ENCODE measurements at regions not wholly inside any gene's neighbourhood (a gene's known extent, or its start where the extent isn't known, plus 50 kb on each side); places are given as distances from the start of the nearest gene placed in this dataset.
"Not testable (repeated sequence)": the region's sequence is repeated elsewhere in the genome, so short reads cannot be mapped to it uniquely, and the experiment has no call there.

DNA sequence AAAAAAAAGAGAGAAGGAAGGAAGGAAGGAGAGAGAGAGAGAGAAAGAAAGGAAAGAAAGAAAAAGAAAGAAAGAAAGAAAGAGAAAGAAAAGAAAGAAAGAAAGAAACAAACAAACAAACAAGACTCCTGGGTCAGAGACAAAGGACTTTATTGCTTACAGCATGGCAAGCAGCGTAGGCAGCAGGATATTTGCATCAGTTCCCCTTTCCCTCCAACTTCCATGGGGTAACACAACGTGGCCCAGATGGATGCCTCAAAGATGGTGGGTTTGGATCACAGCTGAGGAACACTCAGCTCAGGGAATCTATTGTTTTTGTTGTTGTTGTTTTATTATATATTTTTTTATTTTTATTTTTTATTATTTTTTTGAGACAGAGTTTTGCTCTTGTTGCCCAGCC is 128.5 kb upstream of the VKORC1L1 start:
- no peak for DNase-seq (ENCODE audit: low read depth in 3 of 3)

GRCh38 chr7:65746398-65746669 is 126.5 kb upstream of the VKORC1L1 start:
- DNase-seq (ENCODE audit: low read depth in 3 of 3) = no peak

DNA sequence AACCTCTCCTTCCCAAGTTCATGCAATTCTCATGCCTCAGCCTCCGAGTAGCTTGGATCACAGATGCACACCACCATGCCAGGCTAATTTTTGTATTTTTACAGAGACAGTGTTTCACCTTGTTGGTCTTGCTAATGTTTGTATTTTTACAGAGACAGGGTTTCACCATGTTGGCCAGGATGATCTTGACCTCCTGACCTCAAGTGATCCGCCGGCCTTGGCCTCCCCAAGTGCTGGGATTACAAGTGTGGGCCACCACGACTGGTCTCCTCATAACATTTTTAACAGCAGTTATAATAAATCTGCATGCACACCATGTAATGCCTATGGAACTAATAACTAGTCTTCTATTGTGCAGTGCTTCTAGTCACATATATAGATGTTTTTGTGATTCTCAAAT is 123.8 kb upstream of the VKORC1L1 start:
- DNase-seq (ENCODE audit: low read depth in 3 of 3) = no peak

- DNase-seq (ENCODE audit: low read depth in 3 of 3) = no peak
Measured at GRCh38 chr7:65749518-65749917, 123.4 kb upstream of the VKORC1L1 start.

GRCh38 chr7:65750511-65751344 is 122.1 kb upstream of the VKORC1L1 start:
- peak; percentile 80 to 83 (median 81) for DNase-seq (ENCODE audit: low read depth in 3 of 3)

DNA sequence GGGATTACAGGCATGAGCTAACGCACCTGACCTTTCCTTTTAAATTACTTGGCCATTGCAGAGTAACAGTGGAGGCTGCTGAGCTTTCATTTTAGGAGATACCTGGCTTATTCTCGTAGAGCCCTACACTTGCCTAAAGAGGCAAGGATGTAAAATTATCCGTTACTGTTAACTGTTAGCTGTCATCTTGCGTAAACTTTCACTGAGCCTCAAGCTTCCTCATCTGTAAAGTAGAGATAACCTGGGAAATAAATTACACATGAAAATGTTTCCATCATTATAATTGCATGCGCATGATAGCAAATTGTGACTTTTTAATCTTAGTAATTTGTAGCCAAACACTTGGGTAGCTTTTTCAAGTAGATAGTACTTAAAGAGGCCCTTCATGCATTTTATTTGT is 118.8 kb upstream of the VKORC1L1 start:
- DNase-seq (ENCODE audit: low read depth in 3 of 3) = not testable (repeated sequence)

DNA sequence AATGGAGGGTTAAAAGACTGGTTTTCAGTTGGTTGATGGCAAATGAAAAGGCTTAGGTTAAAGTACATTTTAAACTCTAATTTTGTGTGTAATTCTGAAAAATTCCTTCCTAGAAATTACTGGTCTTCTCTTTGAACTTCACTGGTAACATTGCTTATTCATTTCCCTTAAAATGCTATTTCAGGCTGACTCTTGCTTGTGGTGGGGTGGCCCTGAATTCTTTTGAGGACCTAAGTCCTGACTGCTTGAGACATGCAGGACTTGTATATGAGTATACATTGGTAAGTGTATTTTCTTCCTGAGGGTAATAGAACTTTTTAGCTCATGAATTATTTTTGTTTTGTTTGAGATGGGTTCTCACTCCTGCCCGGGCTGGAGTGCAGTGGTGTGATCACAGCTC is 113.9 kb upstream of the VKORC1L1 start:
- DNase-seq (ENCODE audit: low read depth in 3 of 3) = not testable (repeated sequence)

DNA sequence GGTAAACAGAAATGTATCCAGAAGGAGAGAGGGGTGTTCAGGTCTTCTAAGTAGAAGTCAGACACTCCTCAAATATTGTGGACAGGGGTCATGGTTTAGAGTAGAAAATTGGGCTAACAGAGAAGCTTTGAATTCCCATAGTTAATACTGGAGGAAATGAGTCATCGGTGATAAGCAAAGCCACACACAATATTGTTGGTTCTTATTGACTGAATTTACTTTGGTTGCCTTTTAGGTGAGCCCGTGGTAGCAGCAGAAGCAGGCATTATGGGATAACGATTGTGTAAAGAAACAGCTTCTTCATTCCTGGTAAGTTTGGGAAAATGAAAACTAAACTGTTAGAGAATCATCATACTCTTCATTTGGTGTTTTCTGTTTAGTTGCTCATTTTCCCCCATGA is 110.2 kb upstream of the VKORC1L1 start:
- DNase-seq (ENCODE audit: low read depth in 3 of 3) = not testable (repeated sequence)

GRCh38 chr7:65763114-65763513 is 109.8 kb upstream of the VKORC1L1 start:
- DNase-seq (ENCODE audit: low read depth in 3 of 3) = not testable (repeated sequence)

DNA sequence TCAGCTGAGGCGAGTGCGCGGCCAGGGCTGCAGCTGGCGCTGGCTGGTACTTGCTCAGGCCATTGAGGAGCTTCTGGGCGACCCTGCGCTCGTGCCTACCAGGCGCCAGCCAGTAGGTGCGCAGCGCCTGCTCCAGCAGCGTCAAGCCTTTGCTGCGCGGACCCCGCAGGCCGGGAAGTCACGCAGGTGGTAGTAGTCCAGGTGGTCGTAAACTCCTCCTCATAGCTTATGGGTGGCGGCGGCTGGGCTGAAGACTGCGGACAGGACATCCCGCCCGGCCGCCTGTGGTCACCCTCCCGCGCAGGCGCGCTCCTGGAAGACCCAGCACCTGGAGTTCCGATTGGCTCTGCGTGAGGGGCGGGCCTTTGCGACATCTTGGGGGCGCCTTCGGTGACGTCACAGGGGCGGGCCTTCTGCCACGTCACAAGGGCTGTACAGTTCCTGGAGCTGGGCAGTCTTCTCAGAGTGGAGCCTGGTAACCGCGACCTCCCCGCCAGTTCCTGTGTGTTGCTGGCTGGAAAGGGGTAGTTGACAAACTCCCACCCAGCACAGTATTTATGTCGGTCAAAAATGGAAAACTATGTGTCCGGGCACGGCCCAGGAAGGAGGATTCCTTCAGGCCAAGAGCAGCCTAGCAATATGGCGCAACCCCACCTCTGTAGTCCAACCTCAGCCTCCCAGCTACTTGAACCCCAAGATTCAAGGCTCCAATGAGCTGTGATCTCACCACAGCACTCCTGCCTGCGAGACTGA is 102.2 kb upstream of the VKORC1L1 start:
- DNase-seq (ENCODE audit: low read depth in 3 of 3) = peak; percentile 86 to 90 (median 87)

DNA sequence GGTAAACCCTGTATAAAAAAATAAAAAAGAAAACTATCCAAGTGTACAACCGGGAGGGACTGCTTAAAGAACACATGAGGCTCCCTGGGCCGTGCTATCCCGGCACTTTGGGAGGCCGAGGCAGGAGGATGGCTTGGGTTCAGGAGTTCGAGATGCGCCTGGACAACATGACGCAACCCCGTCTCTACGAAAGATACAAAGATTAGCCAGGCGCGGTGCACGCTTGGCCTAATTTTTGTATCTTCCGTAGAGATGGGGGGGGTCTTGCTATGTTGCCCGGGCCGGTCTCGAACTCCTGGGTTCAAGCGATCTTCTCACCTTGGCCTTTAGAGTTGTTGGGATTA is 101.7 kb upstream of the VKORC1L1 start:
- DNase-seq (ENCODE audit: low read depth in 3 of 3) = not testable (repeated sequence)

- DNase-seq (ENCODE audit: low read depth in 3 of 3) = not testable (repeated sequence)
Measured at GRCh38 chr7:65776677-65777076, 96.2 kb upstream of the VKORC1L1 start.

DNA sequence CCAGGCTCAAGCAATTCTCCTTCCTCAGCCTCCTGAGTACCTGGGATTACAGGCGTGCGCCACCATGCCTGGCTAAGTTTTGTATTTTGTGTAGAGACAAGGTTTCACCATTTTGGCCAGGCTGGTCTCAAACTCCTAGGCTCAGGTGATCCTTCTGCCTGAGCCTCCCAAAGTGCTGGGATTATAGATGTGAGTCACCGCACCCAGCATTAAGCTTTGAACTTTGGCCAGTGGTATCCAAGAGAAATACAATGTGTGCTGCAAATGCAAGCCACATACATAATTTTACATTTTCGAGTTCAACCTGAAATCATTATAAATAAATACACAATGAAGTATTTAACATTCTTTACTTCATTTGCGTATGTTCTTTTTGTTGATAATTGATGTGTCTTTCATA is 82.9 kb upstream of the VKORC1L1 start:
- DNase-seq (ENCODE audit: low read depth in 3 of 3) = not testable (repeated sequence)

DNA sequence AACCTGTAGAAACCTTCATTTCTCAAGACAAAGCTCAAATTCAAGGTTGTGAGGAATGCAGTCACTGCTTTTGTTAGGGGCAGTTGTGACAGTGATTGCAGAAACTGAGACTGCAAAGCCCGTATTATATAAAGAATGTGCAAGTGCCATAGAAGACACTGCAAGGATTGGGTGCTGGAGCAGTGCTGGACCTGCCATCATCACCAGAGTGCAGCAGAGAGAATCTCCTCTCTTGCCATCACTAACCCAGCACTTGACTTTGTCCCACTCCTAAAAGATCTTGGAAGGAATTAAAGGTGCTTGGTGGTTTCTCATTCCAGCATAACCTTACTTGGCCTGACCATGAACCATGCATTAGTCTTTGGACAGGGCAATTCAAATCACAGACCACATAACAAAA is 81.1 kb upstream of the VKORC1L1 start:
- DNase-seq (ENCODE audit: low read depth in 3 of 3) = not testable (repeated sequence)

DNA sequence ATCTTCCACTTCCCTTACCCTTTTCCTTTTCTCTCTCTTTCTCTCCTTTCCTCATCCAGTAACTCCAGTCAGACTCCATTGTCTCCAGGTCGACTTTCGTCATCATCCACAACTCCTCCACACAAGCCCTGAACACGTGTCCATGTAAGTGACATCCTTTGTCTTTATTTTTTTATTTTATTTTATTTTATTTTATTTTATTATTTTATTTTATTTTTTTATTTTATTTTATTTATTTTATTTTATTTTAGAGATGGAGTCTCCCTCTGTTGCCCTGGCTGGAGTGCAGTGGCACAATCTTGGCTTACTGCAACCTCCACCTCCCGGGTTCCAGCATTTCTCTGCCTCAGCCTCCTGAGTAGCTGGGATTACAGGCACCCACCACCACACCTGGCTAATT is 80.1 kb upstream of the VKORC1L1 start:
- DNase-seq (ENCODE audit: low read depth in 3 of 3) = not testable (repeated sequence)

DNA sequence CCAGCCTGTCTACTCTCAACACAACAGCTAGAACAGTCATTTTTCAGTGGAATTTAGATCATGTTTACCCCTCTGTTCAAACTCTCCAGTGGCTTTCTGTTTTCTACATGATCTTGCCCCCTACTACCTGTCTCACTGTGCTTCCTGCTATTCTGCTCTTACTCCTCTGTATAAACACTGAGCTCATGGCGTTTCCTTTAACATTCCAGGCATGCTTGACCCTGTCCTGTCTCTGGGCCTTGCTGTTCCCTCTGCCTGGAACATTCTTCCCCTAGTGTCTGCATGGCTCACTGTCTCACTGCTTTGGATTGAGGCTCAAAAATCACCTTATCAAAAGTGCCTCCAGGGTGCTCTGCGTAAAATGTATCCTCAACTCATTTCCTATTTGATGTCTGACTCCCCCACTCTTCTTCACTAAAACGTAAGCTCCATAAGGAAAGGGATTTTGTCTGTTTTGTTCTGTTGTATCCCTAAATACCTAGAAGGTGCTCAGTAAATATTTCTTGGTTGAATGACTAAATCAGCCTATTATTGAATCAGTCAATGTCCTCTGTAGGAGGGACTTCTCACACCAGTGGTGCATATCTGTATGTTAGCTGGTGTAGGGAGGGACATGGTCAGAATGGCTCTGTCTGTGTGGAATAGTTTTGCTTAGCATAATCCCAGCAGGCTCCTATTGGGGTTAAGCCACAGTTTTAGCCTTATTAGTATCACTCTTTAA is 78.0 kb upstream of the VKORC1L1 start:
- DNase-seq (ENCODE audit: low read depth in 3 of 3) = not testable (repeated sequence)

GRCh38 chr7:65795392-65795716 is 77.5 kb upstream of the VKORC1L1 start:
- DNase-seq (ENCODE audit: low read depth in 3 of 3) = not testable (repeated sequence)

- DNase-seq (ENCODE audit: low read depth in 3 of 3) = no peak
Measured at GRCh38 chr7:65796205-65796604, 76.7 kb upstream of the VKORC1L1 start.

DNA sequence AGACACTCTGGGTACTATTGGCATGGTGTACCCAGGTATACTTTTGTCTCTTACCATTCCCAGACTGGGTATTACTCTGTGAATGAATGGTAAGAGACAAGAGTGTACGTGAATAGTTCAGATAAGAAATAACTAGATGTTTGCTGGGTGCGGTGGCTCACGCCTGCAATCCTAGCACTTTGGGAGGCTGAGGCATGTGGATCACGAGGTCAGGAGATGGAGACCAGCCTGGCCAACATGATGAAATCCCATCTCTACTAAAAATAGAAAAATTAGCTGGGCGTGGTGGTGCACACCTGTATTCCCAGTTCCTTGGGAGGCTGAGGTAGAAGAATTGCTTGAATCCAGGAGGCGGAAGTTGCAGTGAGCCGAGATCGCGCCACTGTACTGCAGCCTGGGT is 75.8 kb upstream of the VKORC1L1 start:
- not testable (repeated sequence) for DNase-seq (ENCODE audit: low read depth in 3 of 3)

DNA sequence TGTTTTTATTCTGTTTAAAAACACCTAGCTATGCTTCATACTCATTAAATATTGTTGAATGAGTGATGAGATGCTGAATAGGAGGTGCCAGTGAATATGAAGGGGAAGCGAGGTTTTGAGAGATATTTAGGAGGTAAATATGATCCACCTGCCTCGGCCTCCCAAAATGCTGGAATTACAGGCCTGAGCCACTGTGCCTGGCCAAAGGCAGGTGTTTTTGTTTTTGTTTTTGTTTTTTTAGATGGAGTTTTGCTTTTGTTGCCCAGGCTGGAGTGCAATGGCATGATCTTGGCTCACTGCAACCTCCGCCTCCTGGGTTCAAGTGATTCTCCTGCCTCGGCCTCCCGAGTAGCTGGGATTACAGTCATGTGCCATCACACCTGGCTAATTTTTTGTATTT is 75.3 kb upstream of the VKORC1L1 start:
- DNase-seq (ENCODE audit: low read depth in 3 of 3) = not testable (repeated sequence)

- DNase-seq (ENCODE audit: low read depth in 3 of 3) = no peak
Measured at GRCh38 chr7:65798111-65799075, 74.5 kb upstream of the VKORC1L1 start.

- DNase-seq (ENCODE audit: low read depth in 3 of 3) = not testable (repeated sequence)
Measured at GRCh38 chr7:65800191-65800590, 72.7 kb upstream of the VKORC1L1 start.

Data from stimulated activated CD4-positive, alpha-beta T cell treated with anti-CD3 and anti-CD28 coated beads, TNF-alpha, amount 100 ng/mL, for 48 hours (primary cell).